Esophagus squamous epithelium (tissue), 5 donors: ENCODE measurements at regions not wholly inside any gene's neighbourhood (a gene's known extent, or its start where the extent isn't known, plus 50 kb on each side); places are given as distances from the start of the nearest gene placed in this dataset.

Experiments
- DNase-seq: peaks from one replicate; lab custom pipeline; 2025; lab: John Stamatoyannopoulos, UW
- H3K27ac ChIP-seq, 4 donors: fragments of 200-600 bp; sonication (generic); one replicate each; pipeline ENCODE4 v1.5.1; 2016 to 2019; ENCODE audit warnings: mild to moderate bottlenecking in 1 of 4
- H3K27me3 ChIP-seq, 4 donors: fragments of 200-600 bp; sonication (generic); 1 replicate in 3 of 4; 2 replicates in 1 of 4; pipeline versions ENCODE4 v1.5.1 to v1.6.0; 2017 to 2021; ENCODE audit warnings: antibody characterized with exemption in 1 of 4
- H3K36me3 ChIP-seq, 3 donors: fragments of 200-600 bp; sonication (generic); one replicate each; pipeline ENCODE4 v1.5.1; 2016 to 2019
- H3K4me1 ChIP-seq, 3 donors: fragments of 200-600 bp; sonication (generic); one replicate each; pipeline ENCODE4 v1.5.1; 2017 to 2019
- H3K4me3 ChIP-seq, 4 donors: fragments of 200-600 bp; sonication (generic); 1 replicate in 3 of 4; 2 replicates in 1 of 4; pipeline ENCODE4 v1.5.1; 2016 to 2019; ENCODE audit warnings: mild to moderate bottlenecking in 2 of 4, moderate library complexity in 1 of 4
- H3K9me3 ChIP-seq, 3 donors: fragments of 200-600 bp; sonication (generic); one replicate each; pipeline ENCODE4 v1.5.1; 2016 to 2019
- POLR2A ChIP-seq, 4 donors: fragments of 450-650 bp; IDR thresholded peaks; one replicate each; pipeline ENCODE4 v1.6.1; 2017; ENCODE audit warnings: antibody characterized with exemption in 4 of 4, mild to moderate bottlenecking in 4 of 4, moderate library complexity in 3 of 4
- WGBS, 2 donors: methylation state at CpG; one replicate each; pipeline ENCODE4 v1.1.5; 2018; 5-methylcytosine and 5-hydroxymethylcytosine counted together
- intact Hi-C: fragments of 100-400 bp; cut with DNase I; formaldehyde crosslinking; loops from one replicate; pipeline ENCODE4 v1.15.0; 2022
- TF ChIP-seq, protein P1 (sequence below), 6 experiments: fragments of 450-650 bp in 4 of 6; fragments of 200-600 bp in 2 of 6; sonication (generic) in 2 of 6; IDR thresholded peaks; one replicate each; pipeline ENCODE4 v1.5.1; 2016 to 2019; ENCODE audit warnings: antibody characterized with exemption in 6 of 6, mild to moderate bottlenecking in 4 of 6, moderate library complexity in 4 of 6
- donor health status: DM: yes; HTN: yes; CAD: no.

- no peak for DNase-seq
- Histone ChIP-seq H3K27me3 (no peaks in the 10 kb centered on the region), H3K27ac (no peak overlapping the region), H3K4me3 (no peak overlapping the region), H3K36me3 (no peaks in the 10 kb centered on the region), H3K4me1 (peaks cover 0 to 4% (median 0%) of the 10 kb centered on the region in 3 donors), H3K9me3 (no peaks in the 10 kb centered on the region)
- 91 to 92% methylated on average over 7 of the region's 7 CpGs for WGBS, 2 donors
- intact Hi-C loops = no loop called here
- TF ChIP-seq, protein P1, sequence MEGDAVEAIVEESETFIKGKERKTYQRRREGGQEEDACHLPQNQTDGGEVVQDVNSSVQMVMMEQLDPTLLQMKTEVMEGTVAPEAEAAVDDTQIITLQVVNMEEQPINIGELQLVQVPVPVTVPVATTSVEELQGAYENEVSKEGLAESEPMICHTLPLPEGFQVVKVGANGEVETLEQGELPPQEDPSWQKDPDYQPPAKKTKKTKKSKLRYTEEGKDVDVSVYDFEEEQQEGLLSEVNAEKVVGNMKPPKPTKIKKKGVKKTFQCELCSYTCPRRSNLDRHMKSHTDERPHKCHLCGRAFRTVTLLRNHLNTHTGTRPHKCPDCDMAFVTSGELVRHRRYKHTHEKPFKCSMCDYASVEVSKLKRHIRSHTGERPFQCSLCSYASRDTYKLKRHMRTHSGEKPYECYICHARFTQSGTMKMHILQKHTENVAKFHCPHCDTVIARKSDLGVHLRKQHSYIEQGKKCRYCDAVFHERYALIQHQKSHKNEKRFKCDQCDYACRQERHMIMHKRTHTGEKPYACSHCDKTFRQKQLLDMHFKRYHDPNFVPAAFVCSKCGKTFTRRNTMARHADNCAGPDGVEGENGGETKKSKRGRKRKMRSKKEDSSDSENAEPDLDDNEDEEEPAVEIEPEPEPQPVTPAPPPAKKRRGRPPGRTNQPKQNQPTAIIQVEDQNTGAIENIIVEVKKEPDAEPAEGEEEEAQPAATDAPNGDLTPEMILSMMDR (IDR thresholded peaks at IDR 0.05) = no peak
- TF ChIP-seq POLR2A (IDR thresholded peaks at IDR 0.05) = no peak
Measured at GRCh38 chr1:203573730-203574129, 52.9 kb upstream of the ATP2B4 start.
